Activated CD8-positive, alpha-beta memory T cell treated with anti-CD3 and anti-CD28 coated beads for 36 hours (primary cell): ENCODE measurements at regions not wholly inside any gene's neighbourhood (a gene's known extent, or its start where the extent isn't known, plus 50 kb on each side); places are given as distances from the start of the nearest gene placed in this dataset.
"Not testable (repeated sequence)": the region's sequence is repeated elsewhere in the genome, so short reads cannot be mapped to it uniquely, and the experiment has no call there.

ENCODE experiments used
- CTCF ChIA-PET: fragments of 350-600 bp; sonication (Branson Sonifier 250); formaldehyde crosslinking; loops from one replicate; lab custom pipeline; 2021; ENCODE audit warnings: antibody characterized with exemption; lab: Charles Lee
- POLR2A ChIA-PET: fragments of 350-600 bp; sonication (Branson Sonifier 250); formaldehyde crosslinking; loops from one replicate; lab custom pipeline; 2021; ENCODE audit warnings: antibody characterized with exemption; lab: Charles Lee

- ChIA-PET POLR2A (no interaction called here), CTCF (no interaction called here)
Observed at GRCh38 chr3:882533-882932, 210.3 kb upstream of the CNTN6 start.

- POLR2A ChIA-PET = no interaction called here
- CTCF ChIA-PET = no interaction called here
Observed at GRCh38 chr3:901953-902778, 190.7 kb upstream of the CNTN6 start.

GRCh38 chr3:905217-905616, 187.6 kb upstream of the CNTN6 start:
- CTCF ChIA-PET = no interaction called here
- POLR2A ChIA-PET = no interaction called here

- CTCF ChIA-PET = no interaction called here
- POLR2A ChIA-PET = no interaction called here
Observed at GRCh38 chr3:906739-907138, 186.1 kb upstream of the CNTN6 start.

- ChIA-PET CTCF (no interaction called here), POLR2A (no interaction called here)
Observed at GRCh38 chr3:908839-909238, 184.0 kb upstream of the CNTN6 start.

- POLR2A ChIA-PET, CTCF ChIA-PET: not testable (repeated sequence)
Observed at GRCh38 chr3:912717-913116, 180.1 kb upstream of the CNTN6 start.

- CTCF ChIA-PET = no interaction called here
- POLR2A ChIA-PET = no interaction called here
Observed at GRCh38 chr3:923161-923910, 169.5 kb upstream of the CNTN6 start.

- ChIA-PET CTCF (no interaction called here), POLR2A (no interaction called here)
Observed at GRCh38 chr3:930866-931265, 162.0 kb upstream of the CNTN6 start.

GRCh38 chr3:933326-933725, 159.5 kb upstream of the CNTN6 start:
- ChIA-PET CTCF (no interaction called here), POLR2A (no interaction called here)

GRCh38 chr3:944786-945185, 148.0 kb upstream of the CNTN6 start:
- ChIA-PET POLR2A (no interaction called here), CTCF (no interaction called here)

- CTCF ChIA-PET = no interaction called here
Observed at GRCh38 chr3:945738-946137, 147.1 kb upstream of the CNTN6 start.

GRCh38 chr3:952906-953305, 139.9 kb upstream of the CNTN6 start:
- ChIA-PET POLR2A (no interaction called here), CTCF (no interaction called here)

More at GRCh38 chr3:945738-946137, 147.1 kb upstream of the CNTN6 start:
- POLR2A ChIA-PET = no interaction called here

- ChIA-PET POLR2A (no interaction called here), CTCF (no interaction called here)
Observed at GRCh38 chr3:963255-963654, 129.6 kb upstream of the CNTN6 start.

- ChIA-PET POLR2A (no interaction called here), CTCF (no interaction called here)
Observed at GRCh38 chr3:963755-964154, 129.1 kb upstream of the CNTN6 start.

GRCh38 chr3:965826-966225, 127.0 kb upstream of the CNTN6 start:
- CTCF ChIA-PET = no interaction called here
- POLR2A ChIA-PET = no interaction called here

GRCh38 chr3:966341-966740, 126.5 kb upstream of the CNTN6 start:
- CTCF ChIA-PET = no interaction called here
- POLR2A ChIA-PET = no interaction called here

GRCh38 chr3:973340-973739, 119.5 kb upstream of the CNTN6 start:
- POLR2A ChIA-PET = no interaction called here
- CTCF ChIA-PET = no interaction called here

- CTCF ChIA-PET = no interaction called here
- POLR2A ChIA-PET = no interaction called here
Observed at GRCh38 chr3:976006-976405, 116.8 kb upstream of the CNTN6 start.

GRCh38 chr3:981156-981555, 111.7 kb upstream of the CNTN6 start:
- ChIA-PET CTCF (no interaction called here), POLR2A (no interaction called here)

- POLR2A ChIA-PET = no interaction called here
Observed at GRCh38 chr3:988785-989184, 104.0 kb upstream of the CNTN6 start.

GRCh38 chr3:992871-993270, 100.0 kb upstream of the CNTN6 start:
- POLR2A ChIA-PET = no interaction called here

More at GRCh38 chr3:988785-989184, 104.0 kb upstream of the CNTN6 start:
- CTCF ChIA-PET = no interaction called here

More at GRCh38 chr3:992871-993270, 100.0 kb upstream of the CNTN6 start:
- CTCF ChIA-PET = no interaction called here
